ENCODE measurements at regions not wholly inside any gene's neighbourhood (a gene's known extent, or its start where the extent isn't known, plus 50 kb on each side); places are given as distances from the start of the nearest gene placed in this dataset. TPM values are rescaled to one million over a fixed set of nuclear protein-coding genes. Genes with fewer than 3 reads are reported as not detected.

Small RNAs in the stretch of these regions (small RNA-seq; reads per million reads assigned to genes)
- gene AL627230.1 (ENCODE audit: low replicate concordance): not detected
- gene AL627230.3 (ENCODE audit: low replicate concordance): not detected
- not detected for gene AL627230.5 (ENCODE audit: low replicate concordance)
- gene AL627230.6 (ENCODE audit: low replicate concordance): not detected
- gene AL627230.8 (ENCODE audit: low replicate concordance): not detected
- not detected for gene FAM27B (ENCODE audit: low replicate concordance)
- not detected for gene RF00156 (ENCODE audit: low replicate concordance)
- gene RN7SL787P (ENCODE audit: low replicate concordance): not detected

All from GM23338 (cell line).